GM23338 (cell line): ENCODE measurements at regions not wholly inside any gene's neighbourhood (a gene's known extent, or its start where the extent isn't known, plus 50 kb on each side); places are given as distances from the start of the nearest gene placed in this dataset.

ENCODE experiments used
- ATAC-seq: fragments of 200-7000 bp; cut with Tn5 transposase; 3 replicates; pipeline ENCODE4 v1.9.1; 2020
- DNase-seq: peaks from one replicate; pipeline ENCODE4 v3.0.0-alpha.2; 2015; ENCODE audit warnings: low spot score
- H2AFZ ChIP-seq: fragments of 200-600 bp; sonication (generic); 2 replicates; pipeline ENCODE4 v1.8.0; 2016; ENCODE audit warnings: antibody characterized with exemption, mild to moderate bottlenecking, moderate library complexity
- H3F3A ChIP-seq: fragments of 200-600 bp; sonication (generic); replicated peaks from 2 replicates; pipeline ENCODE4 v1.8.0; 2017; ENCODE audit warnings: antibody characterized with exemption, mixed run types, low read depth
- H3K27ac ChIP-seq: fragments of 200-600 bp; sonication (generic); 2 replicates; pipeline ENCODE4 v1.6.1; 2016; ENCODE audit warnings: low read depth
- H3K27me3 ChIP-seq: fragments of 200-600 bp; sonication (generic); 2 replicates; pipeline ENCODE4 v1.8.0; 2016; ENCODE audit warnings: mild to moderate bottlenecking, mixed run types, moderate library complexity; ENCODE audit not compliant: insufficient read depth
- H3K36me3 ChIP-seq: fragments of 200-600 bp; sonication (generic); 2 replicates; pipeline ENCODE4 v1.8.0; 2016; ENCODE audit warnings: mild to moderate bottlenecking; ENCODE audit not compliant: insufficient read depth
- H3K4me1 ChIP-seq: fragments of 200-600 bp; sonication (generic); 2 replicates; pipeline ENCODE4 v1.8.0; 2016; ENCODE audit warnings: mild to moderate bottlenecking, moderate library complexity; ENCODE audit not compliant: insufficient read depth
- H3K4me2 ChIP-seq: fragments of 200-600 bp; sonication (generic); 2 replicates; pipeline ENCODE4 v1.7.1; 2017; ENCODE audit warnings: mixed run types
- H3K4me3 ChIP-seq: fragments of 200-600 bp; sonication (generic); 2 replicates; pipeline ENCODE4 v1.6.1; 2016; ENCODE audit warnings: mixed run types
- H3K79me2 ChIP-seq: fragments of 200-600 bp; sonication (generic); replicated peaks from 2 replicates; pipeline ENCODE4 v1.8.0; 2017; ENCODE audit warnings: mild to moderate bottlenecking; ENCODE audit not compliant: insufficient read depth
- H3K9me2 ChIP-seq: fragments of 200-600 bp; sonication (generic); 2 replicates; pipeline ENCODE4 v1.8.0; 2017; ENCODE audit not compliant: insufficient read depth
- H4K20me1 ChIP-seq: fragments of 200-600 bp; sonication (generic); replicated peaks from 2 replicates; pipeline ENCODE4 v1.8.0; 2017; ENCODE audit warnings: mild to moderate bottlenecking; ENCODE audit not compliant: insufficient read depth
- H3K27ac Mint-ChIP-seq: 2 replicates; pipeline ENCODE4 v1.8.0; 2020; ENCODE audit warnings: inconsistent platforms, mild to moderate bottlenecking, moderate library complexity, mixed read lengths
- H3K27me3 Mint-ChIP-seq: 3 replicates; pipeline ENCODE4 v1.8.0; 2022; ENCODE audit warnings: low read depth, mild to moderate bottlenecking, moderate library complexity, mixed read lengths, inconsistent platforms; ENCODE audit not compliant: insufficient read depth, poor library complexity
- H3K36me3 Mint-ChIP-seq: 3 replicates; pipeline ENCODE4 v1.8.0; 2021; ENCODE audit warnings: low read depth, mild to moderate bottlenecking, inconsistent platforms, moderate library complexity, mixed read lengths
- H3K4me1 Mint-ChIP-seq: 3 replicates; pipeline ENCODE4 v1.8.0; 2020; ENCODE audit warnings: mild to moderate bottlenecking, inconsistent platforms, mixed read lengths
- H3K4me3 Mint-ChIP-seq: 3 replicates; pipeline ENCODE4 v1.8.0; 2021; ENCODE audit warnings: moderate library complexity, mild to moderate bottlenecking, inconsistent platforms, mixed read lengths
- H3K9me3 Mint-ChIP-seq: 3 replicates; pipeline ENCODE4 v1.8.0; 2020; ENCODE audit warnings: moderate library complexity, mild to moderate bottlenecking, inconsistent platforms, mixed read lengths
- CREB1 ChIP-seq: fragments of 250-450 bp; sonication (Bioruptor Pico); IDR thresholded peaks from 2 replicates; pipeline ENCODE4 v1.5.0; 2020; ENCODE audit warnings: low read depth, mild to moderate bottlenecking, moderate library complexity
- EZH2 ChIP-seq: fragments of 200-600 bp; sonication (generic); IDR thresholded peaks from one replicate; pipeline ENCODE4 v1.8.0; 2017; ENCODE audit warnings: antibody characterized with exemption, mild to moderate bottlenecking, low read depth; ENCODE audit not compliant: unreplicated experiment
- EZH2phosphoT487 ChIP-seq: fragments of 200-600 bp; sonication (generic); IDR thresholded peaks from one replicate; pipeline ENCODE4 v1.8.1; 2018; ENCODE audit warnings: antibody characterized with exemption; ENCODE audit not compliant: unreplicated experiment
- JUNB ChIP-seq: IDR thresholded peaks from one replicate; pipeline ENCODE4 v1.6.1; 2016; ENCODE audit warnings: antibody characterized with exemption; ENCODE audit not compliant: unreplicated experiment
- NANOG ChIP-seq: IDR thresholded peaks from 2 replicates; pipeline ENCODE4 v1.6.1; 2016; ENCODE audit warnings: antibody characterized with exemption, borderline replicate concordance
- POLR2AphosphoS5 ChIP-seq: IDR thresholded peaks from 2 replicates; pipeline ENCODE4 v1.6.1; 2016; ENCODE audit warnings: antibody characterized with exemption, low read depth
- STAT1 ChIP-seq: IDR thresholded peaks from one replicate; pipeline ENCODE4 v1.6.1; 2016; ENCODE audit warnings: antibody characterized with exemption; ENCODE audit not compliant: unreplicated experiment
- ZNF114 ChIP-seq: fragments of 250-450 bp; sonication (Bioruptor Pico); IDR thresholded peaks from 2 replicates; pipeline ENCODE4 v1.5.0; 2020; ENCODE audit warnings: mild to moderate bottlenecking, moderate library complexity
- ZNF331 ChIP-seq: fragments of 250-450 bp; sonication (Bioruptor Pico); IDR thresholded peaks from 2 replicates; pipeline ENCODE4 v1.5.0; 2020; ENCODE audit warnings: low read depth, mild to moderate bottlenecking, moderate library complexity
- TF ChIP-seq, protein P1 (sequence below), 2 experiments: fragments of 200-600 bp in 1 of 2; sonication (generic) in 1 of 2; conservative IDR thresholded peaks; 2 replicates each; pipeline versions ENCODE4 v1.5.1 to v1.6.1; 2016 to 2017; ENCODE audit warnings: antibody characterized with exemption in 2 of 2, low read depth in 2 of 2, mild to moderate bottlenecking in 2 of 2, moderate library complexity in 1 of 2
- TF ChIP-seq, protein P2 (sequence below): IDR thresholded peaks from 2 replicates; pipeline ENCODE4 v1.6.1; 2016; ENCODE audit warnings: antibody characterized with exemption
- TF ChIP-seq, protein P3 (sequence below): fragments of 250-450 bp; sonication (Bioruptor Pico); IDR thresholded peaks from 2 replicates; pipeline ENCODE4 v1.5.0; 2020; ENCODE audit warnings: mild to moderate bottlenecking, moderate library complexity
- TF ChIP-seq, protein P4 (sequence below): IDR thresholded peaks from one replicate; pipeline ENCODE4 v1.6.1; 2018; ENCODE audit warnings: antibody characterized with exemption; ENCODE audit not compliant: unreplicated experiment

DNA sequence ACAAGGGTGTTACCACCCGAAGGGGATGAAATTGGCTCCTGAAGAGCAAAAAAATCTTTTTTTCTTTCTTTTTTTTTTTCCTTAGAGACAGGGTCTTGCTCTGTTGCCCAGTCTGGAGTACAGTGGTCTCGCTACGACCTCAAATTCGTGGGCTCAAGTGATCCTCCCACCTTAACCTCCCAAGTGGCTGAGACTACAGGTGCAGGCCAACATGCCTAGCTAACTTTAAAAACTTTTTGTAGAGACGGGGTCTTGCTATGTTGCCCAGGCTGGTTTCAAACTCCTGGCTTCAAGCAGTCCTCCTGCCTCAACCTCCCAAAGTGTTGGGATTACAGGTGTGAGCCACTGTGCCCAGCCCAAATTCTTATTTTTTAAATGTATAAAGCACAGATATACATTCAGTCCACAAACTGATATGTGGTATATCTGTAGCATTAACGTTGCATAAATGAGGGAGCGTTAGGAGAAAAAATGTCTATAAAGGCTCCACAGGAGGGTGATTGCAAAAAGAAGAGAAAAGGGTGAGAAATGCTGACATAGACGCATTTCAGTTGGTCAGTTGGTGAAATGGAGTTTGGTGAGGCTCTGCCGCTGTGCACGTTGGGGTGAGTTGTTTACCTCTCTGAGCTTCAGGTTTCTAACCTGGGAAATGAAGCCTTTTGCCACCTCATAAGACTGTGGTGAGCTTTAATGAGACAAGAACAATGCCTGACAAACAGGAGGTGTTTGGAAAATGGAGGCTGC lies 100.7 kb upstream of the PODXL start:
- Histone ChIP-seq H2AFZ (no peak overlapping the region), H3K4me1 (peaks cover 30% of the 10 kb centered on the region), H3F3A (peaks cover 23% of the 10 kb centered on the region; the same call in 1 of the 2 replicates), H3K27ac (no peak overlapping the region), H3K4me3 (no peak overlapping the region), H3K79me2 (no peaks in the 10 kb centered on the region; the same call in 1 of the 2 replicates), H4K20me1 (no peaks in the 10 kb centered on the region), H3K4me2 (no peak overlapping the region), H3K9me2 (no peaks in the 10 kb centered on the region; the same call in 1 of the 2 replicates), H3K27me3 (no peaks in the 10 kb centered on the region), H3K36me3 (no peaks in the 10 kb centered on the region)
- 0 out of 3 replicates have a peak, but pooled peaks cover 2% of the 10 kb centered on the region for H3K36me3 Mint-ChIP-seq
- H3K27ac Mint-ChIP-seq, result peak overlapping the region; percentile 45; the same call in 1 of the 2 replicates
- peaks cover 10% of the 10 kb centered on the region for H3K27me3 Mint-ChIP-seq
- no peak for ATAC-seq
- H3K9me3 Mint-ChIP-seq, result no peaks in the 10 kb centered on the region; the same call in 1 of the 3 replicates
- no peak overlapping the region for H3K4me3 Mint-ChIP-seq
- DNase-seq, result no peak
- H3K4me1 Mint-ChIP-seq, result peaks cover 34% of the 10 kb centered on the region
- TF ChIP-seq JUNB, result no peak
- no peak for TF ChIP-seq EZH2
- TF ChIP-seq, protein P1, sequence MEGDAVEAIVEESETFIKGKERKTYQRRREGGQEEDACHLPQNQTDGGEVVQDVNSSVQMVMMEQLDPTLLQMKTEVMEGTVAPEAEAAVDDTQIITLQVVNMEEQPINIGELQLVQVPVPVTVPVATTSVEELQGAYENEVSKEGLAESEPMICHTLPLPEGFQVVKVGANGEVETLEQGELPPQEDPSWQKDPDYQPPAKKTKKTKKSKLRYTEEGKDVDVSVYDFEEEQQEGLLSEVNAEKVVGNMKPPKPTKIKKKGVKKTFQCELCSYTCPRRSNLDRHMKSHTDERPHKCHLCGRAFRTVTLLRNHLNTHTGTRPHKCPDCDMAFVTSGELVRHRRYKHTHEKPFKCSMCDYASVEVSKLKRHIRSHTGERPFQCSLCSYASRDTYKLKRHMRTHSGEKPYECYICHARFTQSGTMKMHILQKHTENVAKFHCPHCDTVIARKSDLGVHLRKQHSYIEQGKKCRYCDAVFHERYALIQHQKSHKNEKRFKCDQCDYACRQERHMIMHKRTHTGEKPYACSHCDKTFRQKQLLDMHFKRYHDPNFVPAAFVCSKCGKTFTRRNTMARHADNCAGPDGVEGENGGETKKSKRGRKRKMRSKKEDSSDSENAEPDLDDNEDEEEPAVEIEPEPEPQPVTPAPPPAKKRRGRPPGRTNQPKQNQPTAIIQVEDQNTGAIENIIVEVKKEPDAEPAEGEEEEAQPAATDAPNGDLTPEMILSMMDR (conservative IDR thresholded peaks at IDR 0.05; ENCODE audit: low read depth in 2 of 2), result no peak
- no peak for TF ChIP-seq ZNF114 (CRISPR knock-in tag)
- TF ChIP-seq, protein P2, sequence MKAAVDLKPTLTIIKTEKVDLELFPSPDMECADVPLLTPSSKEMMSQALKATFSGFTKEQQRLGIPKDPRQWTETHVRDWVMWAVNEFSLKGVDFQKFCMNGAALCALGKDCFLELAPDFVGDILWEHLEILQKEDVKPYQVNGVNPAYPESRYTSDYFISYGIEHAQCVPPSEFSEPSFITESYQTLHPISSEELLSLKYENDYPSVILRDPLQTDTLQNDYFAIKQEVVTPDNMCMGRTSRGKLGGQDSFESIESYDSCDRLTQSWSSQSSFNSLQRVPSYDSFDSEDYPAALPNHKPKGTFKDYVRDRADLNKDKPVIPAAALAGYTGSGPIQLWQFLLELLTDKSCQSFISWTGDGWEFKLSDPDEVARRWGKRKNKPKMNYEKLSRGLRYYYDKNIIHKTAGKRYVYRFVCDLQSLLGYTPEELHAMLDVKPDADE, result no peak
- TF ChIP-seq, protein P3, sequence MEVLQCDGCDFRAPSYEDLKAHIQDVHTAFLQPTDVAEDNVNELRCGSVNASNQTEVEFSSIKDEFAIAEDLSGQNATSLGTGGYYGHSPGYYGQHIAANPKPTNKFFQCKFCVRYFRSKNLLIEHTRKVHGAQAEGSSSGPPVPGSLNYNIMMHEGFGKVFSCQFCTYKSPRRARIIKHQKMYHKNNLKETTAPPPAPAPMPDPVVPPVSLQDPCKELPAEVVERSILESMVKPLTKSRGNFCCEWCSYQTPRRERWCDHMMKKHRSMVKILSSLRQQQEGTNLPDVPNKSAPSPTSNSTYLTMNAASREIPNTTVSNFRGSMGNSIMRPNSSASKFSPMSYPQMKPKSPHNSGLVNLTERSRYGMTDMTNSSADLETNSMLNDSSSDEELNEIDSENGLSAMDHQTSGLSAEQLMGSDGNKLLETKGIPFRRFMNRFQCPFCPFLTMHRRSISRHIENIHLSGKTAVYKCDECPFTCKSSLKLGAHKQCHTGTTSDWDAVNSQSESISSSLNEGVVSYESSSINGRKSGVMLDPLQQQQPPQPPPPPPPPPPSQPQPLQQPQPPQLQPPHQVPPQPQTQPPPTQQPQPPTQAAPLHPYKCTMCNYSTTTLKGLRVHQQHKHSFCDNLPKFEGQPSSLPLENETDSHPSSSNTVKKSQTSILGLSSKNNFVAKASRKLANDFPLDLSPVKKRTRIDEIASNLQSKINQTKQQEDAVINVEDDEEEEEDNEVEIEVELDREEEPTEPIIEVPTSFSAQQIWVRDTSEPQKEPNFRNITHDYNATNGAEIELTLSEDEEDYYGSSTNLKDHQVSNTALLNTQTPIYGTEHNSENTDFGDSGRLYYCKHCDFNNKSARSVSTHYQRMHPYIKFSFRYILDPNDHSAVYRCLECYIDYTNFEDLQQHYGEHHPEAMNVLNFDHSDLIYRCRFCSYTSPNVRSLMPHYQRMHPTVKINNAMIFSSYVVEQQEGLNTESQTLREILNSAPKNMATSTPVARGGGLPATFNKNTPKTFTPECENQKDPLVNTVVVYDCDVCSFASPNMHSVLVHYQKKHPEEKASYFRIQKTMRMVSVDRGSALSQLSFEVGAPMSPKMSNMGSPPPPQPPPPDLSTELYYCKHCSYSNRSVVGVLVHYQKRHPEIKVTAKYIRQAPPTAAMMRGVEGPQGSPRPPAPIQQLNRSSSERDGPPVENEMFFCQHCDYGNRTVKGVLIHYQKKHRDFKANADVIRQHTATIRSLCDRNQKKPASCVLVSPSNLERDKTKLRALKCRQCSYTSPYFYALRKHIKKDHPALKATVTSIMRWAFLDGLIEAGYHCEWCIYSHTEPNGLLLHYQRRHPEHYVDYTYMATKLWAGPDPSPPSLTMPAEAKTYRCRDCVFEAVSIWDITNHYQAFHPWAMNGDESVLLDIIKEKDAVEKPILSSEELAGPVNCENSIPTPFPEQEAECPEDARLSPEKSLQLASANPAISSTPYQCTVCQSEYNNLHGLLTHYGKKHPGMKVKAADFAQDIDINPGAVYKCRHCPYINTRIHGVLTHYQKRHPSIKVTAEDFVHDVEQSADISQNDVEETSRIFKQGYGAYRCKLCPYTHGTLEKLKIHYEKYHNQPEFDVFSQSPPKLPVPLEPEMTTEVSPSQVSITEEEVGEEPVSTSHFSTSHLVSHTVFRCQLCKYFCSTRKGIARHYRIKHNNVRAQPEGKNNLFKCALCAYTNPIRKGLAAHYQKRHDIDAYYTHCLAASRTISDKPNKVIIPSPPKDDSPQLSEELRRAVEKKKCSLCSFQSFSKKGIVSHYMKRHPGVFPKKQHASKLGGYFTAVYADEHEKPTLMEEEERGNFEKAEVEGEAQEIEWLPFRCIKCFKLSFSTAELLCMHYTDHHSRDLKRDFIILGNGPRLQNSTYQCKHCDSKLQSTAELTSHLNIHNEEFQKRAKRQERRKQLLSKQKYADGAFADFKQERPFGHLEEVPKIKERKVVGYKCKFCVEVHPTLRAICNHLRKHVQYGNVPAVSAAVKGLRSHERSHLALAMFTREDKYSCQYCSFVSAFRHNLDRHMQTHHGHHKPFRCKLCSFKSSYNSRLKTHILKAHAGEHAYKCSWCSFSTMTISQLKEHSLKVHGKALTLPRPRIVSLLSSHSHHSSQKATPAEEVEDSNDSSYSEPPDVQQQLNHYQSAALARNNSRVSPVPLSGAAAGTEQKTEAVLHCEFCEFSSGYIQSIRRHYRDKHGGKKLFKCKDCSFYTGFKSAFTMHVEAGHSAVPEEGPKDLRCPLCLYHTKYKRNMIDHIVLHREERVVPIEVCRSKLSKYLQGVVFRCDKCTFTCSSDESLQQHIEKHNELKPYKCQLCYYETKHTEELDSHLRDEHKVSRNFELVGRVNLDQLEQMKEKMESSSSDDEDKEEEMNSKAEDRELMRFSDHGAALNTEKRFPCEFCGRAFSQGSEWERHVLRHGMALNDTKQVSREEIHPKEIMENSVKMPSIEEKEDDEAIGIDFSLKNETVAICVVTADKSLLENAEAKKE (CRISPR knock-in tag), result no peak
- TF ChIP-seq EZH2phosphoT487, result no peak
- no peak for TF ChIP-seq ZNF331 (CRISPR knock-in tag)
- TF ChIP-seq STAT1, result no peak
- no peak for TF ChIP-seq POLR2AphosphoS5
- TF ChIP-seq CREB1 (CRISPR knock-in tag), result no peak
- TF ChIP-seq, protein P4, sequence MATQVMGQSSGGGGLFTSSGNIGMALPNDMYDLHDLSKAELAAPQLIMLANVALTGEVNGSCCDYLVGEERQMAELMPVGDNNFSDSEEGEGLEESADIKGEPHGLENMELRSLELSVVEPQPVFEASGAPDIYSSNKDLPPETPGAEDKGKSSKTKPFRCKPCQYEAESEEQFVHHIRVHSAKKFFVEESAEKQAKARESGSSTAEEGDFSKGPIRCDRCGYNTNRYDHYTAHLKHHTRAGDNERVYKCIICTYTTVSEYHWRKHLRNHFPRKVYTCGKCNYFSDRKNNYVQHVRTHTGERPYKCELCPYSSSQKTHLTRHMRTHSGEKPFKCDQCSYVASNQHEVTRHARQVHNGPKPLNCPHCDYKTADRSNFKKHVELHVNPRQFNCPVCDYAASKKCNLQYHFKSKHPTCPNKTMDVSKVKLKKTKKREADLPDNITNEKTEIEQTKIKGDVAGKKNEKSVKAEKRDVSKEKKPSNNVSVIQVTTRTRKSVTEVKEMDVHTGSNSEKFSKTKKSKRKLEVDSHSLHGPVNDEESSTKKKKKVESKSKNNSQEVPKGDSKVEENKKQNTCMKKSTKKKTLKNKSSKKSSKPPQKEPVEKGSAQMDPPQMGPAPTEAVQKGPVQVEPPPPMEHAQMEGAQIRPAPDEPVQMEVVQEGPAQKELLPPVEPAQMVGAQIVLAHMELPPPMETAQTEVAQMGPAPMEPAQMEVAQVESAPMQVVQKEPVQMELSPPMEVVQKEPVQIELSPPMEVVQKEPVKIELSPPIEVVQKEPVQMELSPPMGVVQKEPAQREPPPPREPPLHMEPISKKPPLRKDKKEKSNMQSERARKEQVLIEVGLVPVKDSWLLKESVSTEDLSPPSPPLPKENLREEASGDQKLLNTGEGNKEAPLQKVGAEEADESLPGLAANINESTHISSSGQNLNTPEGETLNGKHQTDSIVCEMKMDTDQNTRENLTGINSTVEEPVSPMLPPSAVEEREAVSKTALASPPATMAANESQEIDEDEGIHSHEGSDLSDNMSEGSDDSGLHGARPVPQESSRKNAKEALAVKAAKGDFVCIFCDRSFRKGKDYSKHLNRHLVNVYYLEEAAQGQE, result no peak
- TF ChIP-seq NANOG, result no peak
